ENCODE measurements at regions not wholly inside any gene's neighbourhood (a gene's known extent, or its start where the extent isn't known, plus 50 kb on each side); places are given as distances from the start of the nearest gene placed in this dataset.

DNA sequence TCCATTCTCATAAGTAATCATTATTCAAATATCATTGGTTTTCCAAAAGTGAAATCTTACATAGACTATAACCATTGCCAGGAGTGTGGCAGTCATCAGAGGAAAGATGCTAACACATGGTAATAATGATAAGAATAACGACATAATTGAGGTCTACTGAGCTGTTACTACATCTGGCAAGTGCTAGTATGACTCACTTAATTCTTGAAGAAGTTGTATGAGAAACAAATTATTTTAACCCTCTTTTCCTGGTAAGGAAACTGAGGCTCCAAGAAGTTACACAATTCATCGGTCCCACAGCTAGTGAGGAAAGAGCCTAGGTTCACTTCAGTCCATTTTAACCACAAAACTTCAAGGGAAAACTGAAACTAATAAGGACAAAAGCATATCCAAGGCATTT is 335.6 kb upstream of the BTBD3 start:
- peak; percentile 10 for DNase-seq (ENCODE audit: low read depth)
- no peak overlapping the region for H3K4me3 ChIP-seq (replicated peaks; ENCODE audit: low read depth, low read length)
- TF ChIP-seq, protein P1, sequence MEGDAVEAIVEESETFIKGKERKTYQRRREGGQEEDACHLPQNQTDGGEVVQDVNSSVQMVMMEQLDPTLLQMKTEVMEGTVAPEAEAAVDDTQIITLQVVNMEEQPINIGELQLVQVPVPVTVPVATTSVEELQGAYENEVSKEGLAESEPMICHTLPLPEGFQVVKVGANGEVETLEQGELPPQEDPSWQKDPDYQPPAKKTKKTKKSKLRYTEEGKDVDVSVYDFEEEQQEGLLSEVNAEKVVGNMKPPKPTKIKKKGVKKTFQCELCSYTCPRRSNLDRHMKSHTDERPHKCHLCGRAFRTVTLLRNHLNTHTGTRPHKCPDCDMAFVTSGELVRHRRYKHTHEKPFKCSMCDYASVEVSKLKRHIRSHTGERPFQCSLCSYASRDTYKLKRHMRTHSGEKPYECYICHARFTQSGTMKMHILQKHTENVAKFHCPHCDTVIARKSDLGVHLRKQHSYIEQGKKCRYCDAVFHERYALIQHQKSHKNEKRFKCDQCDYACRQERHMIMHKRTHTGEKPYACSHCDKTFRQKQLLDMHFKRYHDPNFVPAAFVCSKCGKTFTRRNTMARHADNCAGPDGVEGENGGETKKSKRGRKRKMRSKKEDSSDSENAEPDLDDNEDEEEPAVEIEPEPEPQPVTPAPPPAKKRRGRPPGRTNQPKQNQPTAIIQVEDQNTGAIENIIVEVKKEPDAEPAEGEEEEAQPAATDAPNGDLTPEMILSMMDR (IDR thresholded peaks at IDR 0.05; ENCODE audit: low read length, missing control alignments), result no peak

DNA sequence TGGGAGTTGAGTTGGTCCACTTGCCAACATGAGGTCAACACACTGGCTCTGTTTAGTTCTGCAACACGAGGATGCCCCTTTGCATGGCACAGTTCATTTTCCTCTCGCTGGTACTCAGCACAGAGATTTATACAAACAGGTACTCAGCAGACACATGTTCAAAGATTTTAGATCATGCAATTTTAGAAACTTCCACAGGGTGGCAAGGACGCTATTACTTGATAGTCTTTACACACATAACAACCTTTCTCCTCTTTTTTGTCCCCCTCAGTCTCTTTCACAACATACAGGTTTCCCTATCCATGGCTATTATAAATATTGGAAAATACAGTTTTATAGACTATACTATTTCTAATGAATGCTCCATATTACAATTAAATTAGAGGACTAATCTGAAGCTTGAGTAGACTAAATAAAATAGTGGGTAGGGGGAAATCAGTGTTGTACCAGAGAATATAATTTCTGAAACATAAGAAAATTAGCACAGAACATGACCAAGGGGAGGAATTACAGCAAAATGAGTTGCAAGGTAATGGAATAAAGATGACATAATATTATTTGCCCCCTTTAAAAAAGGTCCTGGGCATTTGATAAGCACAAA is 331.8 kb upstream of the BTBD3 start:
- TF ChIP-seq, protein P1 (IDR thresholded peaks at IDR 0.05; ENCODE audit: low read length, missing control alignments), result peak; percentile 32
- H3K4me3 ChIP-seq (replicated peaks; ENCODE audit: low read depth, low read length), result no peak overlapping the region
- DNase-seq (ENCODE audit: low read depth), result peak; percentile 31

DNA sequence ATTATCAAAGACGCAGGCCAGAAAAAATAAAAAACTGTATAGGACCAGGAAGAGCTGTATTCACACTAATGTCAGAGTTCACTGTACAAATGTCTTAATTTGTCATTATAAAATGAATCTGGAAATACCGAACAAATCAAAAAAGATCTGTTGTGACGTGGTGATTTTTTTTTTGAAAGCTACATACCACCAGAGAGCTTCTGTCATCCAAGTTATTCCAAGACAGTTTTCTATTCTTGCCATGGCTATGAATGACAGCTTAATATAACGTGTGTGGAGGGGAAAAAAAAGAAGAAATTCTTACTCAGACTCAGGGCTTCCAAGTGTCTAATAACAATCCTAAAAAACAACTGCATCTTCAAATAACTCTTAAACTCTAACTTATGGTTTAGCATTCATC is 328.8 kb upstream of the BTBD3 start:
- no peak for DNase-seq (ENCODE audit: low read depth)
- H3K4me3 ChIP-seq (replicated peaks; ENCODE audit: low read depth, low read length), result no peak overlapping the region
- TF ChIP-seq, protein P1 (IDR thresholded peaks at IDR 0.05; ENCODE audit: low read length, missing control alignments), result no peak

DNA sequence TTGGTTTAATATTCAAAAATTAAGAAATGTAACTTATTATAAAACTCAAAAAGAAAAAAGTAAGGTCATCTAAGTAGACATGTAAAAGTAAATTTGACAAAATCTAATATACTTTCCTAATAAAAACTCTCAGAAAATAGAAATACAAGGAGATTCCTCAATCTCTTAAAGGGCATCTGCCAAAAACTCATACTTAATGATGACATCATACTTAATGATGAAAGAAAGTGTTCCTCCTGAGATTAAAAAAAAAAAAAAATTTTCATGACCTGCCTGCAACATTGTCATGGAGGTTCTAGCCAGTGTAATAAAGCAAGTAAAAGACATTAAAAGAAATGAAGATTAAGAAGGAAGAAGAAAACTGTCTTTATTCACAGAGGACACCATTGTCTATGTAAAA is 325.7 kb upstream of the BTBD3 start:
- DNase-seq (ENCODE audit: low read depth), result no peak
- TF ChIP-seq, protein P1 (IDR thresholded peaks at IDR 0.05; ENCODE audit: low read length, missing control alignments), result no peak

DNA sequence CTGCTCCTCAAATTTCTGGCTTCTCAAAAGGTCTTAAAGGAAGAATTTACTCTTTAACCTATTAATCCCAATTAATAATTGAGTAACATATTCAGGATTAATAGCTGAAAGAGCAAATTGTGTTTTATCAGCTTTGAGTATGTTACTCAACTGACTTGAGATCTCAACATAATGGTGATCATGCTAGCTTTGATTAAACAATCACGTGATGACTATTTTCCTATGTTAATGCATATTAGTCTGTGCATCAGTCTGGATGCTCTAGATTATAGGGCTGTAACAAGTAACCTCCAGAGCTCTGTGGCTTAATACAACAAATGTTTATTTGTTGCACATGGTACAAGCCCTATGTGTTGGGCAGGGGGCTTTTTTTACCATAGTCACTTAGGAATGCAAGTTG is 313.4 kb upstream of the BTBD3 start:
- TF ChIP-seq, protein P1 (IDR thresholded peaks at IDR 0.05; ENCODE audit: low read length, missing control alignments), result no peak
- no peak overlapping the region for H3K4me3 ChIP-seq (replicated peaks; ENCODE audit: low read depth, low read length)
- no peak for DNase-seq (ENCODE audit: low read depth)

More for the DNA sequence above, 325.7 kb upstream of the BTBD3 start:
- no peak overlapping the region for H3K4me3 ChIP-seq (replicated peaks; ENCODE audit: low read depth, low read length)

DNA sequence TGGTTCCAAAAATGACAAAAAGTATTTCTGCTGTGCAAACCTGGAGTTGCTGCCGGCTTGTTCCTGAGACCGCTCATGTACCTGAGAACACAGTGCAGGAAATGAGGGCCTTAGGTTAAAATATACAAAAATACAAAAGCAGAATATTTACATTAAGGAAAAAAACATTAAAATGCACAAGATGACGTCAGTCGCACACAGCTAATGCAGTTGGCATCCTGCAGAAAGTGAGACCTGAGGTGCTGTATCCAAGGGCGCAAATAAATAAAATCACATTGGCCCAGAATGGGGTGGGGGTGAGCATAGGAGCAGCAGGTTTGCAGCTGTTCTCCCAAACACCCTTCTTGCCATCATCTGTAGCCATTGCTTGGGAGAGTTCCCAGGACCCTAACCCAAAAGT is 310.6 kb upstream of the BTBD3 start:
- no peak for DNase-seq (ENCODE audit: low read depth)
- TF ChIP-seq, protein P1 (IDR thresholded peaks at IDR 0.05; ENCODE audit: low read length, missing control alignments), result no peak
- H3K4me3 ChIP-seq (replicated peaks; ENCODE audit: low read depth, low read length), result no peak overlapping the region

DNA sequence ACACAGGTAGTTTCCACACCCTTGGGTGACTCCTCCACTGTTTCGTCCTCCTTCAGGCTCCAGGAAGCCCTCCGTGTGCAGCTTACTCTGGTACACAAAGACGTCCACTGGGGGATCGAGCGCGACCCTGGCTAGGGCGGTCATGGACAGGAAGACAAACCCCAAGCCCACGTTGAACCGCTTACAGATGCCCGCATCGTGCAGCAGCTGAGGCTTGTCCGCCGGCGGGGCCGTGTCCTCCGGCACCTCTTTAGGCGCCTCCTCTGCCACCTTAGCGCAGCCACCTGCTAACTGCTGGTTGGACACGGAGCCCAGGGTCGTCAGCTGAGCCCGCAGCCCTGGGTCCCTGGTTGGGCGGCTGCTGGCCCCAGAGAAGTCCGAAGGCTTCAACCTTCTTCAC is 309.0 kb upstream of the BTBD3 start:
- TF ChIP-seq, protein P1 (IDR thresholded peaks at IDR 0.05; ENCODE audit: low read length, missing control alignments), result no peak
- H3K4me3 ChIP-seq (replicated peaks; ENCODE audit: low read depth, low read length), result no peak overlapping the region
- no peak for DNase-seq (ENCODE audit: low read depth)

Data from fibroblast of pulmonary artery (primary cell).